ENCODE measurements at regions not wholly inside any gene's neighbourhood (a gene's known extent, or its start where the extent isn't known, plus 50 kb on each side); places are given as distances from the start of the nearest gene placed in this dataset.

DNA sequence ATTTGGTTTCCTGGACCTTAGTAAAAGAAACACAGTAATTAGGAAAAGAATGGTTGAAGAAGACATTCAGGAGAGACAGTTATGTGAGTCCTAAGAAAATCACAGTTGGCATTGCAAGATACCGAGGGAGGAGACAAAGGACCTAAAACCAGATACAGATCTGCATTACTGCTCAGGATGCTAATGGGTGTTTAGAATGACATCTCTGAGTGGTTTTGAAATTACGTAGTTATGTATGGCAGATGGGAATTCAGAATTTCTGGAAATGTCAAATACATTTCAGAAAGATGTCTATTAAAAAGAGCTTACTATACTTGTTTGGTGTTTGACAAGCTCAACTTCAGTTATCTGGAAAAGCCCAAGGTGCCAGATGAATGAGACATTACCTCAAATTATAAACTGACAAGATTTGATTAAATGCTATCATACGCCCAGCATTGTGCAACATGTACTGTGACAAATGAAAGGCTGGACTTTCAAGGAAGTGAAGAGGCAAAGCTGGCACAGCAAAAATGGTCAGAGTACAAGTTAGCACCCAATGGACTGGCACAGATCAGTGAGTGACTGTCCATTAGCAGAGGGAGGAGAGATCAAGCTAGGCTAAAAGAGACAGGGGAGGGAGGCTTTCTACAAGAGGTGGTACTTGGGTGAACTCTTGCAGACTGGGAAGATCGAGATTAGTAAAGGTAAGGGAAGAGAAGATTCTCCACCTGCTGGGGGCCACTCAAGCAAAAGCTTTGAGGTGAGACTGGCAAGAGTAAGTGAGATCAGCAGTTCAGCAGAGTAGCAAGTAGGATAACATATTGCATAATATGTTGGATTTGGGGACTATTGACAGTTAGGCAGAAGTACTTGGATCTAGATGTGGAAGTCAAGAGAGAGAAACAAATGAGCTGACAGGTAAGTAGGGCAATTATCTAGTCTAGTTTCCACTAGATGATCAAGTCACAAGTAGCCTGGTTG, 168.9 kb downstream of the CYRIA start:
- DNase-seq, result no peak

DNA sequence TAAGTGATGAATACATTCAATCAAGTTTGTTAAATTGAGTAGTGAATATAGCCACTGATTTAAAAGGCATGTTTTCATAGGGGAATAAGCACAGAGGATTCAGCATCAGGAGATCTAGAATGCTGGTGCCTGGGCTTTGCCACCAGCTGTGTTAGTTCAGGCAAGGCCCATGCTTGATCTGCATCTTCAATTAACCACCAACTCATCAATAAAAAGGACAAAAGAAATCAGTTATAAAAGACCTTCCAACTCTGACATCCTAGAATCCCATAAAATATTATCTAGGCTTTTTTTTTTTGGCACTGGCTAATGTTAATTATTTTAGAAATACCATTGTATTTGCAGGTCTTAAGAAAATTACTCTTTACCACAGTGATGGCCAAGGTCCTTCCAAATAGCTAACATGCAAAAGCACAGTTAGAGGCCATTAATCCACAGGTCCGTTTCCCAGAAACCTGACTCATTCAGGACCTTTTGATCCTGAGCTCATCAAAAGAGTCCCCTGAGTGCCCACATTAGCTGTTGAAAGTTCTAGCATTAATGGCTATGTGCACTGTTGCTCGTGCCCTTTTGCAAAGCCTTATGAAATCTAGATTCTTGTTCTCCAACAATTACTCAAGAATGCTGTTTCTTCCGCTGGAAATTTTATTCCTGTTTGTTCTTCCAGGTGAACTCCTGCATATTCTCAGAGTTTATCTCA, 170.0 kb downstream of the CYRIA start:
- DNase-seq, result peak; percentile 29

DNA sequence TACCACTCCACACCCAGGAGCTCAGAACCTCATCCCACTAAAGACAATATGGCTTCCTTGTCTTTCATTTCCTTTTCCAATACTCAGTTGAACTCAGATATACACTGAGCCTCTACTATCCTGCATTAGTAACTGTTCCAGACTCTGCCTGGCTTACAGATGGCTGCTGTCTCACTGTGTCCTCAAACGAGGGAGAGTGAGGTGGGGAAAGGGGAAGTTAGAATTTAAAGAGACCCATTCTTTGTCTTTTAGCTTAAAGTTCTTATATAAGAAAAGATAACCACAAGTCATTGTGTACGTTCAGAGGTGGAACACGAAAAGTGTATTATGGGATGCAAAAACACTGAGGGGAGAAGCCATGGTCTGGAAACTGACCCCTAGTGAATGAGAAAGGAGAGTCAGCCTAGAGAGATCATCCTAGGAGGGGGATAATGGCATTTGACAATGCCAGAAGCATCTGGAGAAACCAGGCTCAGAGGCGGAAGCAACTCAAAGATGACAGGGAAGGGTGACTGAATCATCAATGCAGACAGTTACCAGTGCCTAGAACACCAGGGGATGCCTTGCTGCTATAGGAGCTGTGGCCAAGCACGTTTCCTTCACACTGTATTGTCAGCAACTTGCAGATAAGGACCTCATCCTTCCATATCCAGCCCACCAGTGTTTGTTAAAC, 170.7 kb downstream of the CYRIA start:
- no peak for DNase-seq

DNA sequence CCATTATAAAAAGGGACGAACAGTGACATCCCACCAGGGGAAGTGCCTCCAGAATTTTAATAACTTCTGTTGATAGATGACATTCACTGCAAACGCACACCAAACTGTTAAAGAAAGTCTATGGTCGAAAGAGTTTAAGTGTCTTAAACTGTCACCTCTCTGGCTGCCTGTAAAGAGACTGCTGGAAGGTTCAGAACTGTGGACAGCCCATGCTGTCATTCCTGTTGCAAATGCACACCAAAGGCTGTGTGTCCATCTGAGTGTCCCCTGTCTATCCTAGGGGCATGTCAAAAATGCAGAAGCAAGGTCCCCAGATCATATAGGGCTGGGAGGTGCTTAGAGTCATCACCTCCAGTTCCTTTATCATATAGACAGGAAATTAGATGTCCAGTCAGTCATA, 171.8 kb downstream of the CYRIA start:
- DNase-seq, result no peak

DNA sequence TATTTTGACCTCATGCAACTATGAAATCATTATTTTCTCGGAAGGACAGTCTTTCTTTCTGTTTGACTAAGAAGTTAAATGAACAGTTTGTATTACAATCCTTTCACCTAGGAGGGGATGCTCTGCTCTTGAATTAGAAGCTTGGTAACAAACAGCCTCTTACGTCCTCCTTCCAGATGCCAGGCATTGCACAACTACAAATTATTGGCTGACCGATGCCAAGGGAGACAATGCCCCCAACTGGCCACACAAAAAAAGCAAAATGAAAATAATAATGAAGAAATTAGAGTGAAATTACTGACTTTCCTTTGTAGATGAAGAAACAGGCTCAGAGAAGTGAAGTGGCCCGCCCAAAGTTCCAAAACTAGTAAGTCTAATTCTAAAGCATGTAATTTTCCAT, 177.9 kb downstream of the CYRIA start:
- peak; percentile 42 for DNase-seq

DNA sequence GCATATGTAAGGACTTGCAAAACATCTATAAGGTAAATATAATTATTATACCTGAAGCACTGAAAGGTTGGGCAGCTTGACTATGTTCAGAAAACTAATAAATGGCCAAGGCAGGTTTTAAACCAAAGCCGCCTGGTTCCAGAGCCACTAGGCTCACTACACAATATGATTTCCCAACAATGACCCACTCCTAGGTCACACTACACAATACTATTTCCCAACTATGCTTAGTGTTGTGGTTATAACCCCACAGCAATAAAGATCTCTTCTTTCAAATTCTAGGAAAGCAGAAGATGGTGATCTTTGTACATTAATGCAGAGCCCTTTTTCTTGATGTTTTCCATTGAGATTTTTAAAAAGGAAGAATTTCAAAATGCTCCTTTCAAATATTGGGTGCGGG, 180.4 kb downstream of the CYRIA start:
- no peak for DNase-seq

DNA sequence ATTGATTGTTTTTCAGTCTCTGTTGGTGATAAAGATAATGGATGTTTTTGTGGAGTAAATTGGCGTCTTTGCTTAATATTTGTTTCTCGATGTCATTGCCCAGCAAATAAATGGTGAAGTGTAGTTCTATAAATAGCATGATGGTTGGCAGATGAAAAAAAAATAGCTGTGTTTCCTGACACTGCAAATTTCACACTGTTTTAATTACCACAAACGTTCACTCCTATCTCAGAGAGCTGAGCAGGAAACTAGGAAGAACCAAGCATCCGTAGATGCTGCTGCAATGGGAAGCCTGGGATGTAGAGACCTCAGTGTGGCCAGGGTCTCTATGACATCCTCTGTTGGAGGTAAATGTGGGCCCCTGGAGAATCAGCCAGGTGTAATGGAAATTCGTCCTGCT, 183.2 kb downstream of the CYRIA start:
- no peak for DNase-seq

DNA sequence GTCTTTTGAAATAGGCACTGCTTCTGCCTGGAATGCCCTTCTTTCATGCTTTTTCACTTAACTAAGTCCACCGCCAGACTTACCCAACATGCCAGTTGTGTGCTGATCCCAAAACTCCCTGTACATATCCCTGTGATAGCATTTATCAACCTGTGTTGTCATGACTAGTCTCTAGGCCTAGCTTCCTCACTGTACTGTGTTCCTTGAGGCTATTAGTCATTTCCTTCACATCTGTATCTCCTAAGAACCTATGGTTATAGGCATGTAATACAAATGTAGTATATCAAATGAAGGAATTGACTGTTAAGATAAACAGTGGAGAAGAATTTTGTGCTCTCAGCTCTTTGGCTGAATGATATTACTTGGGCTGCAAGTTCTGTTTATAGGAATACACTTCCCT, 184.3 kb downstream of the CYRIA start:
- no peak for DNase-seq

DNA sequence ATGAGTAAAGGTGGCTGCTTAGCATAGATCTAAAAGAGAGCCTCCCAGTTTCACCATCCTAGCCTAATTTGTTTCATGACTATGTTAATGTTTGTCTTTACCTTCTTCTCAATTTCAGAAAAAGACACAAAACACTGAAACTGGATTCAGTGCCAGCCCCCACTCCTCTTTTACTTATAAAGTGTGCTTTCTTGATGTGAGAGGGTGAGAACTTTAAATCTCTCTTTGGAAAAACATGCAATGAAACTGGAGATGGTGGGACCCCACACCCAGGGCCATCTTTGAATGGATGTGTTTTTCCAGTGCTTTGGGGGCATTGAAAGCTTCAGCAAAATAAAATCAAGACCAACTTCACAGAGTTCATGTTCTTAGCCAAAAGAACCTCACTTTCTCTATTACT, 185.9 kb downstream of the CYRIA start:
- DNase-seq, result peak; percentile 20

DNA sequence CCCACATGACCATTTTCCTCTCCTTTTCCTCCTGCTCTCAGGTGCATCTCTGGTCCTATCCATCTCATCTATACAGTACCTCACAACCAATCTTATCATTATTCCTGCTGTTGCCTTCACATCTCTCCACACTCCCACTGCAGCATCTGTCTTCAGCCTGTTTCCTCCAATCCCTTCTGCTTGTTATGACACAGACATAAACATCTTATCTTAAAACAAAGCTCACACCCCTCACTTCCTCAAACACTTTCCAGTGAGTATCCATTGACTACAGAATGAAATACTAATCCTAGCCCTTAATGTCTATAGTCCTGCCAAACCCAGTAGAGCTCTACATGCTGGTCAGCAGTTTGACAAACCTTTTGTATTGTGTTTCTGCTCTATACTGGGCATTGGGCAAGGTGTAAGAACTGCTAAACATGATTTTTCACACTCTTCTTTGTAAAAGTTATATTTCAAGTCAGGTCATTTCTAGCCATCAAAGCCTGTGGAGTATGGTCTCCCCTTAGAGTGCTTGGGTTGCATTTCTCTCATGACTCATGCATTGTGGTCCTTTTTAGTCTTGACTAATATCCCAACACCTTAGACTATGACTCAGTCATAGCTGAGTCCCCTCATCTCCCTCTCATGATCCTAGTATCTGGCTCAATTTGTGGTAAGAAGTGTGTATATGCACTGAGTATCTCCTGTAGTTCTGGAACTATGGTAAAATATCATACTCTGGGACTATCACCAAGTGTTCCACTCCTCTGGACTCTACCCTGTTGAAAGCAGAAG, 187.0 kb downstream of the CYRIA start:
- no peak for DNase-seq

DNA sequence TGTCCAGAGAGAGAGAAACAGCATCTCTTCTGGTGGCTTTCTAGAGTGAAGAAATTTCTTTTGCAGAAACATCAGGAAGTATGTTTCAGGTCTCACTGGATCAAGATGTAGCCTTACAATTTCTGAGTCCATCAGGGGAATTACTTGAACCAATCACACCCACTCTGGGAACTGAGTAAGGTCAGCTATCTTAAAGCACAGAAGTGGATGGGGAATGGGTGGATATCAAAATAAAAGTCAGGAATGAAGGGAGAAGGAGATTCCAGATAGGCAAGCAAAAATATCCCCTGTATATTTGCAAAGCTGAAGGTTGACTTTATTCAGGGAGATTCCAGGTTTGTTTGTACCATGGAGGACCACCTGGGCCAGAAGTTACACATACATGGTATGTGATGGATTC, 188.0 kb downstream of the CYRIA start:
- no peak for DNase-seq

DNA sequence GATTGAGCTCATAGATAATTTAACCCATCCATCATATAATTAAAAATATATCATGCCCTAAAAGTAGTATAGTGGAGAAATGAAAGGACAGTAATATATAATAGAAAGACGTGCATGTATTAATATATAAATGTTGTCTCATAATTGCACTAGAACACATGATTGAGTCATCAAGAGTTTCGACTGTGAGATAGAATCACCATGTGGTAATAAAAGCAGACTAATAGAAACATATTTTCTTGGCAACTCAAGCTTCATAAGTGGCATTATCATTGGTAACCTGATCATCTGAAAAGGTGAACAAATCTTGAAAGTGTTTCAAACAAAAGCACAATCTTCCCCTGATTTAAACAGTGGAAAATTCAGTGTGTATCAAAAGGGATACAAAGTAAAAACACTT, 188.8 kb downstream of the CYRIA start:
- no peak for DNase-seq

DNA sequence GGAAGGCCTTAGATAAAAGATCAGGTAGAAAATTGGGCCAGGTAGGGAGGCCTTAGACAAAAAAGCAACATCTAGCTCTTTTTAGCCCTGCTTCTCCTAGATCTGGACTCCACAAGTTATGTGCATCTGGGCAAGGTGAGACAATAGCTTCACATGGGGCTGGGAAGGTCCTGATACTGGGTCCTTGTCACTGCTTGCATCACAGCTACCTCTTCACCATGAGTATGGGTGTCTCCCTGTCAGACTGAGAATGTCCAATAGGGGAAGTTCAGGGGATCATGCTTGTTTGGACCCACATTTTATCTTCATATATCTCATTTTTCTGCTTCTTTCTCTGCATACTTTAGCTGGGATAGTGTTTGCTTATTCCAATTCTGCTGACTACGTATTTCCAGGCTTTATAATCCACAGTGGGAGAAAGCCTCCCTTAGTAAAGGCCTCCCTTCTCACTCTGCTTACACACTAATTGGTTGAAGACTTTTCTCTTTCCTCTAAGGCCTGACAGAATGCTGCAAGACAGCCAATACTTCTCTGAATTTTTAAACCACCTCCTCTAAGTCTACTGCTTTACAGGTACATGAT, 189.6 kb downstream of the CYRIA start:
- DNase-seq, result no peak

DNA sequence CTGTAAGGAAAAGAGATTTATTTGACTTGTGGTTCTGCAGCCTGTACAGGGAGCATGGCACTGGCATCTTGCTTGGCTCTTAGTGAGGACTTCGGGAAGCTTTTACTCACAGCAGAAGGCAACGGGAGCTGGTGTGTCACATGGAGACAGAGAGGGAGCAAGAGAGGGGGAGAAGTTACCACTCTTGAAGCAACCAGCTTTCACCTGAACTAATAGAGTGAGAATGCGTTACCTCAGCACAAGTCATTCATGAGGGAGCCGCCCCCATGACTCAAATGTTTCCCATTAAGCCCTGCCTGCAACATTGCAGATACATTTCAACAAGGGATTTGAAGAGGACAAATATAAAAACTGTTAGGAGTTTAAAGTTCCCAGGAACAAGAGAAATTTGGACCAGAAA, 190.0 kb downstream of the CYRIA start:
- DNase-seq, result no peak

DNA sequence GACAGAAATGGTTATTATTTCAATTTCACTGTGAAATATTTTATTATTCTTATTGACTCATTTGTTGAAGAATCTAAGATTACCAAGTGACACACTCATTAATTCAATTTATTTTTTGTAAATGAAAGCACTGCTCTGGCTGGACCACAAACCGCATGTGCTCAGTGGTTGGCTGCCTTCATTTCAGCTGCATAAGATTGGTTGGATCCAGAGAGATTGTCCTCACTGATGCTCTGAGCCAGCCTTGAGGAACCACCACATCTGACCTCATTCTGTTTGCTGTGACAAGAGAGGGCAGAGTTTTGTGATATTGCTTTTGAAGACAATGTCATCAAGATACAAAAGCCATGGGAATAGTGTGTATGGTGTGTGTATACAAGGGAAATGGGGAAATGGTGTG, 192.1 kb downstream of the CYRIA start:
- no peak for DNase-seq

DNA sequence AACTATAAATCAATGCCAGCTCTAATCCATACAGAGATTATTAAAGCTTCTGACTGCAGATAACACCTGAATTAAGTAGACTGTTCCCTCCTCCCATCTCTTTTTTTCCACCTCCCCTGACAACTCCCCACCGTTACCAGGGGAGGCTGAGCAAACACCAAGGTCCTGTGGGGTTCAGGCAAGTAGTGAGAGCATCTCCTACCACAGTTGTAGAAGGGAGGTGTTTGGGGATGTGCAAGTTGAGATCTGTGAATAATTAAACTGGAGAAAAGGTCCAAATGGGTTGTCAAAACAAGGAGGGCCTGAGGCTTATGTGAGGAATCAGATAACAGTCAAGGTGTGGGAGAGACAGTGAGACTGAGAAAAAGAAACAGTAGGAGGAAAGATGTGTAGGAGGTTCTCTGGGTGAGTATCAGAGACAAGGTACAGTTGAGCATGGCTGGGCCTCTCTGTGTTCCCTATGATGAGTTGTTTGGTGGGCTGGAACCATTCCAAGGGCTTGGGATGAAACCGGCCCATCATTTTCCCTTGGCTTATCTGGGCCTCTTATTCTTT, 194.6 kb downstream of the CYRIA start:
- peak; percentile 83 for DNase-seq

DNA sequence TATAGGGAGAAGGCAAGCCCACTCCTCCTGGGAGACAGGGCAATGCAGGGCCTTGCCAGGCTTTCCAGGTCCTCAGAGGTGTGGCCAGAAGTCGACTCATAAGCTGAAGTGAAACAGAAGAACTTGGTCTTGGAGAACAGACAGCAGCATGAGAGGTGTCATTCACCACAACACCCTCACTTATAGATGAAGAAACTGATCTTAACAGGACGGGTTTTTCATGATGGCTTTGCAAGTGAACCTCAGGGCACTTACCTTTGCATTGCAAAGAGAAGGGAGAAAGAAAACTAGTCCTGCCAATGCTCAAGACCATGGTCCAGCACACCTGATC, 198.8 kb downstream of the CYRIA start:
- no peak for DNase-seq

DNA sequence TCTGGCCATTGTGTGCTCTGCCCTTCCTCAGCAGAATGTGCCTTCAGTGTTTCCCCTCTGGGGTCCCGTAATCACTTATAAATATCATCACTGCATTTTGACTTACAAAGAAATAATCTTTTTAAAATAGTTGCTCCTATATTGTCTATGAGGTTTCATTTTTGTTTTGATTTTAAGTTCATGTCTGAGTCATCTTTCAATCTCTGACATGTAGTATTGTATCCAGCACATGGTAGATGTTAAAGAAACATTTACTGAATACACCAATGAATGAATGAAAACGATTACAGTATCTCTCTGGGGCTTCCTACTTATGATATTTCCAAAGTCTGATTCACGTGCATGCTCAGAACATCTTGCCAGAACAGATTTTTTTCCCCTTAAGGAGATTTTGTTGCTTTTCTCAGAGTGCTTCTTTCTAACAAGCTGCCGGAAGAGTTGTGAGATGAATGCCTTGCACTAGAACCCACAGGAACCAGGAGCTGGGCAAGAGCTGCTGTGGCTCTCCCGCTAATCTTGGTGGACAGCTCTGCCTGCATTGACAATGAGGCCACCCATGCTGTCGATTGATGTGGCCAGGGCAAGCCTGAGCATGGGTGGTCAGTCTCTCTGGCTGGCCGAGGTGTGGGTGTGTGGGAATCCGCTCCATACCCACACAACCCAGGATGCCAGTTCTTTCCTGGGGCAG, 199.4 kb downstream of the CYRIA start:
- DNase-seq, result no peak

DNA sequence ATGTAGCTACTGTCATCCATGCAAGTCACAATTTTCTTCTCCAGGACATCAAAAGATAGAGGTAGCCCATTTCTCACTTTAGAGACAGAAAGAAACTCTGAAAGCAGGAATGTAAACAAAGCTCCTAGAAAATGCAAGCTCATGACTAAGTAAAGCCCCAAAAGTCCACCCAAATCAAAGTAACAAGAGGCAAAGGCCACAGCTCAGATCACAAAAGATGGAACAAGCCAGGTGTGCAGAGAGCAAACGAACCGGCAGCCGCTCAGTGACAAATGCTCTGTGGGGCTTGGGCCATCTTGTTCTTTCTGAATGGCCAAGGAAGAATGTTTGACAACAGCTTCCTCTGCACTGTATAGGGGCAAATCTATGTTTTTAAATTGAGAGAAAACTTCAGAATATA, 201.0 kb downstream of the CYRIA start:
- no peak for DNase-seq

DNA sequence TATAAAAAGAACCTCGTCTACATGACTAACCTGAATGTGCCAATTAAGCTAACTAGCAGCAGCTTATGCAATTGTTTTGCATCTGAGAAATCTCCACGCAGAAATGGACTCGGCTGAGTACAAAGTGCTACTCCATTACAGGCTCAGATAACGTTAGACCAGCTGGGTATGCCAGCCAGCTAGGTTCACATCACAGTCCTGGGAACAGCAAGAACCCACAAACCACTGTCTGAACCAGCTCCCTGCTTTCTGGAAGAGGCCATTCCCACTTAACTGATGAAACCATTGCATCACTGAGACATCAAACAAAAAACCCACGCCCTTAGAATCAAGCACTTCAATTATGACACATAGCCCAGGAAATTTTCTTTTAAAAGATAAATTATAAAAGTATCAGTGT, 202.7 kb downstream of the CYRIA start:
- DNase-seq, result no peak

DNA sequence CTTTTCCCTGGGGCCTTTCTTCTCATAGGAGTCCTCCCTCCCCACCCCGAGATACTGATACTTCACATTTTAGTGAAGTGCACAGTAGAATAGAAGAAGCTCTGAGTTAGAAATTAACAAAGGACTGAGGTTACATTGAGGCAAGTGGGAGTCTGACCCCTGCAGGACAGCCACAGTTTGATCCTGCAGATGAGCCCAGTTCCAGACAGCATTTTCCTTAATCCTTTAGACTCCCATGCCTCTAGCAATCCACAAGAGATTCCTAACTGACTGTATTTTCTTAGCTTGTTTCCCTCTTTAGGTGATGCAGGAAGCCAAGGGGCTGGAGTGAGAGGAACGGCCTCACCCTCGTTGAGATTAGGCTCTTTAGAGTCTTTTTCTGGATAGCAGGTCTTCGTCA, 204.0 kb downstream of the CYRIA start:
- no peak for DNase-seq
